Chondrocyte (in vitro differentiated cells): ENCODE measurements at regions not wholly inside any gene's neighbourhood (a gene's known extent, or its start where the extent isn't known, plus 50 kb on each side); places are given as distances from the start of the nearest gene placed in this dataset.

Experiments used
- DNase-seq: peaks from one replicate; pipeline ENCODE4 v3.0.0; 2021; ENCODE audit warnings: mixed read lengths, low spot score
- H3K27ac Mint-ChIP-seq: one replicate; pipeline ENCODE4 v1.8.0; 2021; ENCODE audit warnings: mild to moderate bottlenecking, moderate library complexity, mixed read lengths; ENCODE audit not compliant: unreplicated experiment
- H3K27me3 Mint-ChIP-seq: 2 replicates; pipeline ENCODE4 v1.8.0; 2021; ENCODE audit warnings: low read depth, mixed read lengths
- H3K36me3 Mint-ChIP-seq: 2 replicates; pipeline ENCODE4 v1.8.0; 2021; ENCODE audit warnings: low read depth, mixed read lengths
- H3K4me1 Mint-ChIP-seq: 2 replicates; pipeline ENCODE4 v1.8.0; 2021; ENCODE audit warnings: low read depth, mild to moderate bottlenecking, mixed read lengths
- H3K4me3 Mint-ChIP-seq: one replicate; pipeline ENCODE4 v1.8.0; 2021; ENCODE audit warnings: mild to moderate bottlenecking, moderate library complexity, mixed read lengths; ENCODE audit not compliant: unreplicated experiment
- H3K9me3 Mint-ChIP-seq: 2 replicates; pipeline ENCODE4 v1.8.0; 2021; ENCODE audit warnings: low read depth, mixed read lengths
- TF ChIP-seq, protein P1 (sequence below): fragments of 200-600 bp; sonication (generic); IDR thresholded peaks from 2 replicates; pipeline ENCODE4 v1.5.0; 2021; ENCODE audit warnings: antibody characterized with exemption, mild to moderate bottlenecking, moderate library complexity

DNA sequence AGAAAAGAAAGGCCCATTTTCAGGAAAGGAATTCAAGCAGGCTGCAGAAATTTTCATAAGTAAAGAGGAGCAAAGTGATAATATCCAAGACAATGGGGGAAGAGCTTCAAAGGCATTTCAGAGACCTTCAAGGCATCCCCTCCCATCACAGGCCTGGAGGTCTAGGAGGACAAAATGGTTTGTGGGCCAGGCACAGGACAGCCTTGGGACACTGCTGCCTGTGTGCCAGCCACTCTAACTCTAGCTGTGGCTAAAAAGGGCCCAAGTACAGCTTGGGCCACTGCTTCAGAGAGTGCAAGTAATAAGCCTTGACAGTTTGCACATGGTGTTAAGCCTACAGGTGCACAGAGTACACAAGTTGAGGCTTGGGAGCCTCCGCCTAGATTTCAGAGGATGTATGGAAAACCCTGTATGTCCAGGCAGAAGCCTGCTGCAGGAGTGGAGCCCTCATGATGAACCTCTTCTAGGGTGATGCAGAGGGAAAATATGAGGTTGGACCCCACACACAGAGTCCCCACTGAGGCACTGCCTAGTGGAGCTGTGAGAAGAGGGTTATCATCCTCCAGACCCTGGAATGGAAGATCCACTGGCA is 51.8 kb upstream of the ZSWIM5 start:
- DNase-seq: no peak
- H3K4me1 Mint-ChIP-seq: peaks cover 6% of the 10 kb centered on the region
- H3K27ac Mint-ChIP-seq: no peak overlapping the region
- no peak overlapping the region for H3K4me3 Mint-ChIP-seq
- peaks cover 2% of the 10 kb centered on the region for H3K27me3 Mint-ChIP-seq
- H3K36me3 Mint-ChIP-seq: peaks cover 8% of the 10 kb centered on the region
- TF ChIP-seq, protein P1, sequence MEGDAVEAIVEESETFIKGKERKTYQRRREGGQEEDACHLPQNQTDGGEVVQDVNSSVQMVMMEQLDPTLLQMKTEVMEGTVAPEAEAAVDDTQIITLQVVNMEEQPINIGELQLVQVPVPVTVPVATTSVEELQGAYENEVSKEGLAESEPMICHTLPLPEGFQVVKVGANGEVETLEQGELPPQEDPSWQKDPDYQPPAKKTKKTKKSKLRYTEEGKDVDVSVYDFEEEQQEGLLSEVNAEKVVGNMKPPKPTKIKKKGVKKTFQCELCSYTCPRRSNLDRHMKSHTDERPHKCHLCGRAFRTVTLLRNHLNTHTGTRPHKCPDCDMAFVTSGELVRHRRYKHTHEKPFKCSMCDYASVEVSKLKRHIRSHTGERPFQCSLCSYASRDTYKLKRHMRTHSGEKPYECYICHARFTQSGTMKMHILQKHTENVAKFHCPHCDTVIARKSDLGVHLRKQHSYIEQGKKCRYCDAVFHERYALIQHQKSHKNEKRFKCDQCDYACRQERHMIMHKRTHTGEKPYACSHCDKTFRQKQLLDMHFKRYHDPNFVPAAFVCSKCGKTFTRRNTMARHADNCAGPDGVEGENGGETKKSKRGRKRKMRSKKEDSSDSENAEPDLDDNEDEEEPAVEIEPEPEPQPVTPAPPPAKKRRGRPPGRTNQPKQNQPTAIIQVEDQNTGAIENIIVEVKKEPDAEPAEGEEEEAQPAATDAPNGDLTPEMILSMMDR: no peak
- H3K9me3 Mint-ChIP-seq: peaks cover 18% of the 10 kb centered on the region

DNA sequence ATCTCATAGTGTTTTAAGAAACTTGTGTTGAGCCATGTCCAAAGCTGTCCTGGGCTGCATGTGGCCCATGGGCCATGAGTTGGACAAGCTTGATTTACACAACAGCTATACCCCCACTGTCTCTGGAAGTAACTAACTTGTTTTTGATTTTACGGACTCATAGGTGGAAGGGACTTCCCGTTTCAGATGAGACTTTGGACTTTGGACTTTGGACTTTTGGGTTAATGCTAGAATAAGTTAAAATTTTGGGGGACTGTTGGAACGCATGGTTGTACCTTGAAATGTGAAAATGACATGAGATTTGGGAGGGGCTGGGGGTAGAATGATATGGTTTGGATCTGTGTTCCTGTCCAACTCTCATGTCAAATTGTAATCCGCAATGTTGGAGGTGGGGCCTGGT is 52.6 kb upstream of the ZSWIM5 start:
- DNase-seq: no peak
- TF ChIP-seq, protein P1: no peak
- Mint-ChIP-seq H3K4me1 (peaks cover 6% of the 10 kb centered on the region), H3K36me3 (peaks cover 8% of the 10 kb centered on the region), H3K9me3 (peaks cover 18% of the 10 kb centered on the region), H3K27ac (no peak overlapping the region), H3K27me3 (peaks cover 5% of the 10 kb centered on the region), H3K4me3 (no peak overlapping the region)

DNA sequence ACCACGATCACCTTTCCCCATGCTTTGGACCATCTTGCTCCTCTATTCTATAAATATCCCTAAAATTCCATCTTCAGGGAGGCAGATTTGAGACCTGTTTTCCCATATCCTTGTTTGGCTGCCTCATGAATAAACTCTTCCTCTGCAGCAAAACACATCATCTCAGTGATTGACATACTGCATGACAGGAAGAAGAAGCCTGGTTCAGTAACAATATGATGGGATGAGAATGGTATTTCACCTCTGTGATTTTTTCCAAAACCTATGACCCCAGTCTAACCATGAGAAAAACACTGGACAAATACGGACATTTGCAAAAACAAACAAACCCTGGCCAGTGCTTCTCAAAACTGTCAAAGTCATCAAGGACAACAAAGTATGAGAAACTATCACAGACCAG is 53.8 kb upstream of the ZSWIM5 start:
- H3K36me3 Mint-ChIP-seq: peaks cover 8% of the 10 kb centered on the region
- H3K4me1 Mint-ChIP-seq: peaks cover 6% of the 10 kb centered on the region
- no peak for DNase-seq
- TF ChIP-seq, protein P1: no peak
- peaks cover 3% of the 10 kb centered on the region for H3K27me3 Mint-ChIP-seq
- H3K27ac Mint-ChIP-seq: no peak overlapping the region
- peaks cover 18% of the 10 kb centered on the region for H3K9me3 Mint-ChIP-seq
- H3K4me3 Mint-ChIP-seq: no peak overlapping the region

DNA sequence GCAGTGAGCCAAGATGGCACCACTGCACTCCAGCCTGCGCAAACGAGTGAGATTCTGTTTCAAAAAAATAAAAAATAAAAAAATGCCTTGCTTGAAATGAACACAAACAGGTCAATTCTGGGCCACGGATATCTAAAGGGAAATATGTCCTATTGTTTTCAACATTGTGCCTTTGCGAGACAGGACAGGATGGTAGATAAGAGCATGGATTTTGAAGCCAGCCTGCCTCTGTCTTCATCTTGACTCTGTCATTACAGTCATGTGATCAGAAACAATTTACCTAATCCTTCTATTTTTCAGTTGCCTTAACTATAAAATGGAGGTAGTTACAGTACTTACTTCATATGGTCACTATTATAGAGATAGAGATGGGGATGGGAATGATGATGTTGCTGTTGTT is 56.7 kb upstream of the ZSWIM5 start:
- Mint-ChIP-seq H3K36me3 (no peaks in the 10 kb centered on the region), H3K9me3 (peaks cover 8% of the 10 kb centered on the region), H3K4me1 (peaks cover 18% of the 10 kb centered on the region), H3K4me3 (no peak overlapping the region), H3K27ac (no peak overlapping the region), H3K27me3 (peaks cover 3% of the 10 kb centered on the region)
- TF ChIP-seq, protein P1: no peak
- no peak for DNase-seq

DNA sequence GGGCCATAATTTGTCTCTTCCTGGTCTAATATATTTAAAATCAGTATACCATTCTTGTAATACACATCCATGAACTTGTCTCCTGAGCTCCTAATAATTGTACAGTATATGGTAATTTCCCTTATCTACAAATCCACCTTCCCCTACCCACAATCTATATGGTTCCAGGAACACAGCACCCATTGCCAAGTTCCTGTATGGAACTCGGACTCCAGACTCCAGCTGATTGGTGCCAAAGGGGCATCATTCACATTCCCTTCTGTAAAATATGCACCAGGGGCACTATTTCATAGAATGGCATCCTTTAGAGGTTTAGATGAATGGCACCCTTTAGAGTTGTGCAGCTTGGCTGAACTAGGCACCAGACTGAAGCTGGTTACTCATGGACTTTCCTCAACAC is 58.8 kb upstream of the ZSWIM5 start:
- no peaks in the 10 kb centered on the region for H3K36me3 Mint-ChIP-seq
- peaks cover 3% of the 10 kb centered on the region for H3K27me3 Mint-ChIP-seq
- no peak overlapping the region for H3K27ac Mint-ChIP-seq
- peaks cover 3% of the 10 kb centered on the region for H3K9me3 Mint-ChIP-seq
- no peak overlapping the region for H3K4me3 Mint-ChIP-seq
- TF ChIP-seq, protein P1: no peak
- H3K4me1 Mint-ChIP-seq: peaks cover 17% of the 10 kb centered on the region
- DNase-seq: no peak
